HG03135 (cell line): ENCODE measurements at regions not wholly inside any gene's neighbourhood (a gene's known extent, or its start where the extent isn't known, plus 50 kb on each side); places are given as distances from the start of the nearest gene placed in this dataset.

Experiments
- ATAC-seq: cut with Tn5 transposase; IDR thresholded peaks from one replicate; pipeline ENCODE4 v1.9.1; 2021; ENCODE audit warnings: mild to moderate bottlenecking, moderate library complexity; ENCODE audit not compliant: unreplicated experiment

DNA sequence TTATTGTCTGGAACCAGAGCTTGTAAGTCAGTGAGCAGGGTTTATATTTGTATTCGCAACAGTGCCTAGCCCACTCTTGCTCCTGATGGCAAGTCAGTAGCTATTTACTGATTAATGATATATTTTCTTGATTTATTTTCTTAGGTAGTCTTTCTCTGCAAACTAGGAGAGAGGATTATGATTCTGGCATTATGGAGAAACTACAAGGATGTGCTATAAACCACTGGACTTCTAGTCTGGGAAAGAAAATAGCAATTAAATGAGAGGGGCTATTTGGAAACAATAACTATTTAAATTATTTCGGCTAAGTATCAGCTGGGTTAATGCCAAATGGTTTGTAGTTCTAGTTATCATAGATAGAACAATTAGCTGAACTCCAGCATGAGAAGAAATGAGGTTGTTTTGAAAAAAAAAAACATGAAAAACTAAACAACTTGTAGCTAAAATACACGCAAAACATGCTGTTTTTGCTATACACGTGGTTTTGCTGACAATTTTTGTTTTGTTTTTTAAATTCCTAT, 304.9 kb upstream of the TCF21 start:
- ATAC-seq = no peak

DNA sequence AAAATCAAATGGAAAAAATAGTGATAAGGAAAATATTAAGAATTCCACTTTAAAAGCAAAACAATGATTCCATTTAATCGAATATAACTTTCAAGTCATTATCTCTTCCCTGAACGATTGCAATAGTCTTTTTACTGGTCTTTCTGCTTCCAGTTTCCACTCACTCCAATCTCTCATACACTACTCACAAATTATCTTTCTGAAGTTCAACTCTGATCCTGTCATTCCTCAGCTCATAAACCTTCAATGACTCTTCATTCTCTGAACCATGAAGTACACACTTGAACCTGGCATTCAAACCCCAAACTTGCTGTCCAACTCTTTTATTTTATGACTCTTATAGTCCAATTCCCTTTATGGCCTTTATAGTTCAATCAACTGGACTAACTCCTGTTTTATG, 304.1 kb upstream of the TCF21 start:
- ATAC-seq = no peak

DNA sequence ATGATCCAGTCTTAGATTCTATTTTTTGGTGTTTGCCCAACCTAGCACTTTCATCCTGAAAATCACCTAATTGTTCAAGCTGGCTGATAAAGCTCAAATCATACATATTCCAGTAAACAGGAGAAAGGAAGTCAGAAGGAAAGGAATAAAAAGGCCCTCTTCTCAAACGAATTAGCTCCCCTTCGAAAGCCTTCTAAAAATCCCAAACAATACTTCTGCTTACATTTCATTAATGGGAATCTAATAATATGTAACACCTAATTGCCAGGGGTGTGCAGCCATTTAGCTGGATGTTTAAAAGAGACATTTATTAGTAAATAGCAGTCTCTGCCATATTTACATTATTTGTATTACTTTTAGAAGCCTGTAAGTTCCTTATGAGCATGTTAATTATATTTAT, 302.9 kb upstream of the TCF21 start:
- ATAC-seq = no peak

DNA sequence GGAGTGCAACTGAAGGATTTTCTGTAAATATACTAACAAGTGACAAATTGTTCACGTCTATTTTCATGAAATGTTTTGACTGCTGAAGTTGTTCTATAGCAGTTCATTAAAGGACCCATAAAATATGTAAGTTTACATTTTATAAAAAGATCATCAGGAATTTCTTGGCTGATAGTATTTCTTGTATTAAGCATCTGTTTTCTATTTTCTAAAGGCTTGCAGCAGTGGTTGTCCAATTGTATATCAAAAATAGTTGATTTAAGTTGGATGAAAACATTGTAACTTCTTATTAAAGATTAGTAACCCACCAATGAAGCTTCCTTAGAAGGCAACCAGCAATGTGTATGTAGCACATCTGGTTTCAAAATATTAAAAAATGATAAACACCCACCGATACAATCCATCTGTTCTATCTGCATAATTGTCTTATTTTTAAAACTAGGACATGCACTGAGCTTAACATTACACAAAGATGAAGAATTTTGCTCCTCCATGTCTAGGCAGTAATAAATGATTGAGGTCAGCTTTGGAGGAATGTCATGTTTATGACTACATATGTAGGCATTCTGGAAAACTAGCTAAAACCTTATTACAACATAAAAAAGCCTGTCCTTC, 301.3 kb upstream of the TCF21 start:
- no peak for ATAC-seq

DNA sequence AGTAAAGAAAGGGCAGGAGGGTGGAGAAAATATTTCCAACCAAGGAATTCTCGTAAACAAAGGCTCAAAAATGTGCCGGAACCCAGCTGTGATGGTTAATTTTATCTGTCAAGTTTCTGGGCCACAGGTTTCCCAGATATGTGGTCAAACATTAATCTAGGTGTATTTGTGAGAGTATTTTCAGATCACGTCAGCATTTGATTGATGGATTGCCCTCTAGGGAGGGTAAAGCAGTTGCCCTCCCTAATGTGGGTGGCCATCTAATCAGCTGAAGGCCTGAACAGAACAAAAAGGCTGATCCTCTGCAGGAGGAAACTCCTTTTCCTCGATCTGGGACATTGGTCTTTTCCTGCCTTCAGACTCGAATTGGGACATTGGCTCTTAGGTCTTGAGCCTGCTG, 298.7 kb upstream of the TCF21 start:
- no peak for ATAC-seq

DNA sequence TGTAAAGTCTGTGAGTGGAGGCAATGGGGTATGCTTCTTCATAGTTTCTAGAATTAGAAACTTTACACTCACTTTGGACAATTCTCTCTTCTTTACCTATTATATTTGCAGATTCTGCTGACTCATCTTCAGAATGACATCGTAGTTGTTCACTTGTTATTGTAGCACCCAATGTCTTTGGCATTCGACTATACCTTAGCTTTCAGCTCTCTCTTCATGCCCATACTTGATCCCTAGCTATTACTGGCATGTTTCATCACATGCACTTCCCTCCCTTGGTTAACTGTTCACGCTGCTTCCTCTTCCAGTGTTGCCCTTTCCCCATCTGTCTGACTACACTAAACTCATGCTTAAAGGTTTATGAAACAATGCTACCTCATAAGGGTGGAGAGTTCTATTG, 298.1 kb upstream of the TCF21 start:
- no peak for ATAC-seq

DNA sequence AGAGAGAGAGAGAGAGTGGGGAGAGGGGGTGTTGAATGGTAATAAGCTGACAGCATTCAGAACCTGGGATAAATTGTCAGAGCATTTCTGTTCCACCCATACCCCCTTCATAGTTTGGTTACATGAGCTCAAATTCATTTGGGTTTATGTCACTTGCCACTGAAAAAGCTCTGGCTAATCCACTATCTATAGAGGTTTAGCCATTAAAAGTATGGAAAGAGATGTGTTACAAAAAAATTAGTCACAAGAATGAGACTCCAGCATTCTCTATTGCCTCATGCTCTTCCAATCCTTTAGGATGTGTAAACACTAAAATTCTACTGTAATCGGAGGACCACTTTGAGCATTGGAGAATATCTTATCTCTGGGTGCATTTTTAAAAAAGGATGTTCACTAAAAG, 297.6 kb upstream of the TCF21 start:
- no peak for ATAC-seq

DNA sequence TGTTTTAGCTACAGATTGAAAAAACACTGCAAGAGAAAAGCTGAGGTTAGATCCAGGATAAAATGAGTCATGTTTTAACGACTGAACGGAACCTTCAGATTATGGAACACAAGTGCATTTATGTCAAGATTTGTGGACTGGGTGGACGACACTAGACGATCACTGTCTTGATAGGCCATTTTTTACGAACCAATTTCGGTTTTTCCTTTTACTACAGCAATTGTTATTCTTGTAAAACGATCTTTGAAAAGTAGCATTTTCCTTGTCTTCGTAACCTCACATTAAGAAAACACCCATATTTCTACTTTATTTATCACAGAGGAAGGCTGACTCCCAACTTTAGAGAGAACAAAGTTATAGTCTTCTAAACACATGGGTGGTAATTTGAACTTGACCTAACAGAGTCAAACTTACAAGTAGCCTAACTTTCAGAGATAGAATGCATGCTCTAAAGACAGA, 294.2 kb upstream of the TCF21 start:
- ATAC-seq = no peak

DNA sequence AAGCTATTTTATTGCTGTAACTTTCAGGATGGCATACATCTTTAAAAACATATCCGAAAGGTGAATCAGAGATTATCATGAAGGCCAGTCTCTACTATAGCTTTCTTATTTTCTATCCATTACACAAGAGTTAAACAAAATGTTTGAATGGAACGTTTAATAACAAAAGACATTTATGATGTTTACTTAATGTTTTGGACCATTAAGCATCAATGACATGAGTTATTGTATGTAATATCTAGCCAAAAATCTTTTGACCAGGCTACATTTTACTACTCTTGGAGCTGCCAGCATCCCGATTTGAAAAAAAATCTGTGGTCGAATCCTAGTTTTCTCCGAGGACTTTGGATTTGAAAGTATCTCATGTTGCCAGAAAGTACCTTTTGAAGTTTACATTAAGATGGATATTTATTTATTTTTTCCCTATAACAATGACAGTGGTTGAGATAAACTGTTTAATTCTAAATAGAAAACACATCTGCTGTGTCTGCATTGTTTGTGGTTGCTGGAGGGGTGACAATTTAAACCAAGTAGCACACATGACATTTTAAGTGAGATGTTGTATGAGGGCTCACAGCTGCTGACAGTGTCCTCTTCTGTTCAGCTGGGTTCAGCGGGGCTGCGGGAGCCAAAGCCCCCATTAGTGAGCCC, 293.7 kb upstream of the TCF21 start:
- ATAC-seq = no peak

DNA sequence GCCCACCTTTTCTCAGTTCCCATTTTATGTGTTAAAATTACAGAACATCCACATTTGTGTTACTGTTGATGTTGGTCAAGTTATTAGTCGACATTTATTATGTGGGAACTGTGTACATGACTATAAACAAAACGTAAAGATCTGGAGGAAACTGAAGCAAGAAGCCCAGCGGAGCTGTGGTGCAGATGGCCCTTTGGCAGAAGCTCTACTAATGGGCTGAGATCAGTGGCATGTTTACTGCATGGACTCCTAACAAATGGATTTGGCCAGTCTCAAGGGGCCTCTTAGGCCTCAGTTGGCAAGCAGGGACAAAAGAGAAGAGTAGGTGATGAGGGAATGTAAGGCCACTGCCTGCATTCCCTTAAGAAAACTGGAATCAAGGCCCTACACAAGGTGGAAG, 282.1 kb upstream of the TCF21 start:
- no peak for ATAC-seq

DNA sequence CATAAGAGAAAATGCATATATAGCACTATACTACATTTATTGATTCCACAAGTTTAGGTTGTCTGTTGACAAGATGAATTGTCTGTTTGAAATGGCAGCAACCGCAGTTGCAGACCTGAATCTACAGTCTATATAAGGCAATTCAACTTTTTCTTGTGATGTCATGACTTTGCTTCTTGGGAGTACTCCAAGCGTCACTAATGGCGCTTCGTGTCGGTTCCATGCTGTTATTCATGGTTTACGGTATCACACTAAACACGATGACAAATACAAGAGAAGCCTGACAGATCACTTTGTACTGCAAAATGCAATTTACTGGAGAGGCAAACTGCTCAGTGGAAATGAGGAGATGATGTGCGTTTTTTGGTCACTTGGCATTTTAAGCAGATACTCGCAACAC, 280.3 kb upstream of the TCF21 start:
- ATAC-seq = no peak

DNA sequence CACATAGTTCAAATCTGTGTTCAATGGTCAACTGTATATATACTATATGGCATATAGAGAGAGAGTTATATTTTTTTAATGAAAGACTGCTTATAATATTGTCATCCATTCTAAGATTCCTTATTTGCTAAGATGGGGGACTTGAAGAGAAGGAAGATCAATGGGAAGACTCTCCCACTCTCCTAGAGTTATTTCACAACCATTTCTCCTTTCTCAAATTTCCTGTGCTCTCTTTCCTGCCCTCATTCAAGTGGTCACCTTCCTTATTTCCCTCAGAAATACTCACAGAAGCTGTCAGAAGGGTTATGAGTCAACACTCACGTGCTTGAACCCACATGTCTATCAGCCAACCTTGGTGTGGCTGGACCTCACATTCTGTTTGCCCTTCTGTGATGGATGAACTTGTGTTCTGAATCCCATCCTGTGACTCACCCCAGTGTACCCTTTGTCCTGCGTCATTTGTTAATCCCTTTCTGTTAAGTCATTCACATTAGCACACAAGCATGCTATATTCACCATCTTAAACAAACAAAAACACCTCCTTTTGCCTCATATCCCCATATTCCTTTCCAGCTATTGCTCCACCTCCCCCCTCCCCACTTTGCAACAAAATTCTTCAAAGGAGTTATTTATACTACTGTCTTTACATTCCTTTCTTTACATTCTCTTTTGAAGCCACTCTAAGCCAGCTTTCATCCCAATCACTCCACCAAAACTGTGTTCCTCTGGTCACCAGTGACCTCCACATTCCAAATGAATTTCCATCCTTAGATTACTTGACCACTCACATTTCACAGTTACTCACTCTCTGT, 279.3 kb upstream of the TCF21 start:
- ATAC-seq = no peak

DNA sequence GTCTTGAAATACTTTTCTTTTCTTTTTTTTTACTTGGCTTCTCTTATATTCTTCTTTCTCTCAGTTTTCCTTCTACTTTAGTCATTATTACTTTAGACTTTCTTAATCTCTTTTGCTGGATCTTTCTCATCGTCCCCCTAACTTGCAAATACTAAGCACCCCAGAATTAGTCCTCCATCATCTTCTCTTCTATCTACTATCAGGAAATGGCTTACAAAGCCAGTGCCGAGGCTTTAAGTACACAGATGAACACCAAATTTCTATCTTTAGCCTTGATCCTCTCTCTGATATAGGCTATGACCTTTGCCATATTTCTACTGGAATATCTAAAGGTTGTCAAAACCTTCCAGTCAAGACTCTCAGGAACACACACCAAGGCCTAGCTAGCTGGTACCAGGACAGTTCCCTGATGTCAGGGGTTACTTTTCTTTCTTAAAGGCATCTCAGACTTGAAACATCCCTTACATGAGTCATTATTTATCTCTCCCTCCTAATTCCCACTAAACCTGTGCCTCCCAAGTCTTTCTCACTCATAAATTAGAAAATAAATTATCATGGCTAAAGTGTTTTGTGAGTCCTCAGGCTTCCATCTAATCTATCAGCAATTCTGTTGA, 278.6 kb upstream of the TCF21 start:
- no peak for ATAC-seq

DNA sequence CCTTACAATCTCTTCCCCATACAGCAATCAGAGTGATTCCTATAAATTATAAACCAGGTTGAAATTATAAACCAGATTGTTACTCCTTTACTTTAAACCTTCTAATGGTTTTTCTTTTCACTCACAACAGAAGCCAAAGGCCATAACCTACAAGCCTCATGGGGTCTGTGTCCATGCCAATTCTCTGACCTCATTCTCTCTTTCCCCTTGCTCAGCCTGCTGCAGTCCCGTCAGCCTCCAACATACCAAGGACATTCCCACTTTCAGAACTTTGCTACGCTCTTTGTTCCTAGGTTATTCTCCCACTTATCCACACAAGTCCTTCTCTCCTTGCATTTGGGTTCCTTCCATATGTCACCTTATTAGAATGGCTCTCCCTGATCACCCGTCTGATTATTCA, 277.9 kb upstream of the TCF21 start:
- no peak for ATAC-seq

DNA sequence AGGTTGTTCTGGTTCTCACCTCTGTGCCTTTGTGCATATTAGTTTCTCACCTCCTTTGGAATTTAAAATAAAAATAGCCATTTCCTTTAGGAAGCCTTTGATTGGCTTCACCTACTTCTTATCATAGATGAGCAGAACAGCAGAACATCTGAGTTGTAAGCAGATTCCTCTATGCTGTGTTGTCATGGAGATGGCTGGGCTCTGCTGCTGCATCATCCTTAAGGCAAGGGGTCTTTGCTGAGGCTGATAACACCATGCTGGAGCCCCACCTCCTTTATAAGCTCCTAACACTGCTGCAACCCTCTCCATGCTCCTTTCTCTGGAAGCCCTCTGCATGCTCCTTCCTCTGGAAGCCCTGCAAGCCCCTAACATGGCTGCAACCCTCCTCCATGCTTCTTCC, 276.5 kb upstream of the TCF21 start:
- ATAC-seq = no peak

DNA sequence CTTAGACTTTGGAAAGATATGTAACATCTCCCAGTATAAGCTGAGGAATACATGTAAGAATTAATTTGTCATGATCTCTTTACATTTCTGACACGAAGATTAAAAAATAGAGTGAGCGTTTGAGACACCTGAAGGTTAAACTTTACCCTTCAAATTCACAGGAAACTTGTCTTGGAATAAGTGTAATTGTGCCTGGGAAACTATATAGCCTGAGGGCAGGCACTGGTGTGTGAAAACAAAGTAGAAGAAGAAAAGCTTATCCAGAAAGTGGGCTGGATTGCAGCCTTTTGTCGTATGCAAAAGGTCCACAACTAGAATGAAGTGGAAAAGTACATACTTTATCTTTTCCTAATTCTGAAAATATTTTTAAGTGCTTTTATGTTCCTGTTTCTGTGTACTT, 275.7 kb upstream of the TCF21 start:
- no peak for ATAC-seq

DNA sequence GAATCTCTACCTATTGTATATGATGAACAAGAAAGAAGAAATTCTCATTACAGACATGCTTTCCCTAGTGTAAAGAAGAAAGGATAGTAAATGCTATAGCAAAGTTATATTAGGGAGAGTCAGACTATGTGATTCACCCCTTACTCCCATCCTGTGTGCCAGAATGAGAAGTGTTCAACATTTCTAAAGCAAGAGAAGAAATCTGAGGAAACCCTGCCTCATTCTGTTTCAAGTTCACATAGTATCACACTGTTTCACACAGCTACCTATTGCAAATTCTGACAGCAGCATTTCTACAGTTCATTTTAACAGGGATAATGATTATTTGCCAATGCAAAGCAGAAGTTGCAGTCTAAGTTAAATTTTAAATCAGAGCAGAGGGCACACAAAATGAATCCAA, 267.2 kb upstream of the TCF21 start:
- no peak for ATAC-seq

DNA sequence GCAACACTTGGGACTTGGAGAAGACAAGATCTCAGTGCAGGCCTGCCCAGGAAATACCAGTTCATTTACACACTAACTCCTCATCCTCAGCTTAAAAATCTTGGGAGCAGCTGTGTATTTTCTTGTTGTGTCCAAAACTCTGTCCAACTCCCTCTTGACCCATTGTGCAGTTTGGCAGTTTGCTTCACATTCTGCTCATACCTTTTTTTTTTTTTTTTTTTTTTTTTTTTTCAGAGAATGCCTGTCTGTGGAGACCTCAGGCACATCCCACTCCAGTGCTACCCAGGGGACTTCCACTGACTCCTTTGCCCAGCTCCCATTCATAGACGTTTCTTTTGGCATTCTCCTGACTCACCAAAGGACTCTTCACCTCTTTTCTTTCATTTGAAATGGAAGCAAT, 265.8 kb upstream of the TCF21 start:
- ATAC-seq = no peak

DNA sequence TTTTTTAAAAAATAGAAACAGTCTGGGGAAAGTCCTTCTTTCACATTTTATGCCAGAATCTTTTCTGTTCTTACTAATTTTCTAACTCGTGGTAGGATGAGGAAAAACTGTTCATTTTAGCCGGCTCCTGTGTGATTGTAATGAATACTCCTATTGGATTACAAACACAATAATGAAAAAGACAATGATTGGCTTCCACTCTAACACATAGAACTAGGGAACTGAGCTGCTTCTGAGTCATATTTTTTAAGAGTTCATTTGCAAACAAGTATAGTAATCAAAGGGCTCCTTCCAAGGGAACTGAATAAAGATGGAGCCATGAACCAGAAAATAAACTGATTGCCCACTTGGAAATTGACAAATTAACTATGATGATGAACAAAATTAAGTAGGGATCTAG, 265.3 kb upstream of the TCF21 start:
- ATAC-seq = no peak

DNA sequence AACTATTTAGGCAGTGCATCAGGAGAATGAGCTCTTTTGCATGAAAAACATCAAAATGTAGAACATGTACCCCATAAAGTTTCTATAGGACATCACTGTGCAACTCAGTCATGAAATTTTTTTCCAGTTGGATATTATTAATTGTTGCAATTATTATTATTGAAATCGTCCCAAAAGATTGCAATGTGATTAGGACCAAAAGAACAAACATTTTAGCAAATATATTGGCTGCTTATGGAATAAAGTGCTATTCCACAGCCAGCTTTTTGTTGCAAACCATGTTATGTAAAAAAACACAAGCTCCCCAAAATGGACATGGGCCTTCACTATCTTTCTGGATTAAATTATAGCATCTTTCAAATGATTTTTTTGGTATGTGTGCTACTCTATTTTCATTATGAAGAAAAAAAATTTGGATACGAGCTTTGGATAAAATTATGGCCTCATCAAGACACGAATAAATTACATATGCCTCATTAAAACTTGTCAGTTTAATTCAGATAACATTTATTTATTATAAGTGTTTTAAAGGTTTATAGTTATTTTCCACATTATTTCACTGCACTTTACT, 262.7 kb upstream of the TCF21 start:
- no peak for ATAC-seq

DNA sequence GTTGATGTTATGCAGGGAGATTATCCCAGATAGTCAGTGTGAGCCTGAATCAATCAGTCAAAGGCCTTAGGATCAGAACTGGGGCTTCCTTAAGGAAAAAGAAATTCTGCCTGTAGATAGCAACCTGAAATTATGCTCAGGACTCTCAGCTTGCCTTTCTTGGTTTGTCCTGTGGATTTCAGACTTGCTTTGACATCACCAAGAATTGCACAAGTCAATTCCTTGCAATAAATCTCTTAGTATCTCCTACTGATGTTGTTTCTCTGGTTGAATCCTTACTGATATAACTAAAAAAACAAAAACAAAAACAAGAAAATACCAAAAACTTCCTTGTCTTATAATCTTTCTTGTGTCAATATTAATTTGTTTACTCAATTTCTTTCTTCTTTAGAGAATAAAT, 258.9 kb upstream of the TCF21 start:
- ATAC-seq = no peak
